HUES6 (cell line): ENCODE measurements at regions not wholly inside any gene's neighbourhood (a gene's known extent, or its start where the extent isn't known, plus 50 kb on each side); places are given as distances from the start of the nearest gene placed in this dataset.
"Not testable (repeated sequence)": the region's sequence is repeated elsewhere in the genome, so short reads cannot be mapped to it uniquely, and the experiment has no call there.

Experiments
- H3K27ac ChIP-seq: 2 replicates; pipeline ENCODE4 v1.7.0; 2013; ENCODE audit warnings: low read depth, mild to moderate bottlenecking, low read length, inconsistent platforms
- H3K27me3 ChIP-seq: 2 replicates; pipeline ENCODE4 v1.6.1; 2013; ENCODE audit warnings: low read length; ENCODE audit not compliant: control insufficient read depth, insufficient read depth
- H3K36me3 ChIP-seq: 2 replicates; pipeline ENCODE4 v1.6.1; 2013; ENCODE audit warnings: low read length; ENCODE audit not compliant: control insufficient read depth, insufficient read depth
- H3K4me1 ChIP-seq: 2 replicates; pipeline ENCODE4 v1.6.1; 2013; ENCODE audit warnings: low read length; ENCODE audit not compliant: control insufficient read depth, insufficient read depth
- H3K4me3 ChIP-seq: 2 replicates; pipeline ENCODE4 v1.5.1; 2013; ENCODE audit warnings: low read depth, low read length
- H3K9ac ChIP-seq: one replicate; pipeline ENCODE4 v1.6.1; 2013; ENCODE audit warnings: mild to moderate bottlenecking, low read length
- H3K9me3 ChIP-seq: 2 replicates; pipeline ENCODE4 v1.6.1; 2013; ENCODE audit warnings: low read depth, low read length; ENCODE audit not compliant: control insufficient read depth, insufficient read depth

GRCh38 chr16:88194397-88195268 is 188.1 kb upstream of the ZNF469 start:
- no peak overlapping the region for H3K27ac ChIP-seq
- no peak overlapping the region for H3K4me3 ChIP-seq
- H3K9ac ChIP-seq, result no peak overlapping the region
- H3K27me3 ChIP-seq, result no peaks in the 10 kb centered on the region
- H3K36me3 ChIP-seq, result no peaks in the 10 kb centered on the region
- no peaks in the 10 kb centered on the region for H3K4me1 ChIP-seq
- H3K9me3 ChIP-seq, result peaks cover 5% of the 10 kb centered on the region; the same call in 1 of the 2 replicates

- H3K27ac ChIP-seq, result no peak overlapping the region
- H3K4me1 ChIP-seq, result no peaks in the 10 kb centered on the region
- H3K9ac ChIP-seq, result no peak overlapping the region
- peaks cover 5% of the 10 kb centered on the region; the same call in 1 of the 2 replicates for H3K9me3 ChIP-seq
- no peaks in the 10 kb centered on the region for H3K36me3 ChIP-seq
- no peak overlapping the region for H3K4me3 ChIP-seq
- no peaks in the 10 kb centered on the region for H3K27me3 ChIP-seq
Observed at GRCh38 chr16:88195269-88195705, 187.5 kb upstream of the ZNF469 start.

- Histone ChIP-seq H3K9ac (no peak overlapping the region), H3K4me1 (no peaks in the 10 kb centered on the region), H3K27me3 (no peaks in the 10 kb centered on the region), H3K27ac (no peak overlapping the region), H3K9me3 (peaks cover 5% of the 10 kb centered on the region; the same call in 1 of the 2 replicates), H3K36me3 (no peaks in the 10 kb centered on the region), H3K4me3 (no peak overlapping the region)
Observed at GRCh38 chr16:88195911-88196465, 186.8 kb upstream of the ZNF469 start.

GRCh38 chr16:88196471-88197400 is 186.0 kb upstream of the ZNF469 start:
- Histone ChIP-seq H3K9ac (no peak overlapping the region), H3K9me3 (peaks cover 5% of the 10 kb centered on the region; the same call in 1 of the 2 replicates), H3K4me1 (no peaks in the 10 kb centered on the region), H3K4me3 (no peak overlapping the region), H3K27me3 (no peaks in the 10 kb centered on the region), H3K36me3 (no peaks in the 10 kb centered on the region), H3K27ac (no peak overlapping the region)

DNA sequence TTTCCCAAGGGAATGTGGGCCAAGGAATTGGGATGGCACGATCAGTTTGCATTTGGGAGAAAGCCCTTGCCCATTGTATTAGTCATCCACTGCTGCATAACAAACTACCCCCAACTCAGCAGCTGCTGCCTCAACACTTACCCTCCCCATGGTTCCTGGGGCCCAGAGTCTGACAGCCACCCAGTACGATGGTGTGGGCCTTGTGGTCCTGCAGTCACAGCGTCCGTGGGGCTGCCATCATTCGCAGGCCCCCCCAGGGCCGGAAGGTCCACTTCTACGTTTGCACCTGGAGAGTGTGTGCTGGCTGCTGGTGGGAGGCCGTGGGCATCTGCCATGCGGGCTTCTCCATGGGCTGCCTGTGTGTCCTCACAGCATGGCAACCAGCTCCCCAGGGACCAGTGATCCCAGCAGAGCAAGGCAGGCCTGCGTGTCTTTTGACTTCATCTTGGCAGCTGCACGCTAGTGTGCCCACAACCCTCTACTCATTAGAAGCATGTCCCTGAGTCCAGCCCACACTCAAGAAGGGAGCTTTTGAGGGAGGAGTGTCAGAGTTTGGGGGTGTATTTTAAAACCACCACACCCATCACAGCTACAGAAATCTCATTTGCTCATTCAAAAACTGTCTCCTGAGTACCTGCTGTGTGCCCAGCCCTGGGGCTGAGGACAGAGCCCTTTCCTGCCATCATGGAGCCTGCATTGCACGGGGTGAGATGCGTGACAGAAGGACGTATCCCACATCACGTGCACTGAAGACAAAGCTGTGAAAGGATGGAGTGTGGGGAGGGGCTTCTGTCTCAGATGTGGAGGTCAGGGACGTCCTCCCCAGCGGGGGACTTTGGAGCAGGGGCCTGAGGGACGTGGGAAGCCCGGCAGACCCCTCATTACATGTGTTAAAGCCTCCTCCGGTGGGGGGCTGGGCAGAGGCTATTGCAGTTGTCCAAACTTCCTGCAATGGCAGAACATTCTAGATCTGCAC is 185.0 kb upstream of the ZNF469 start:
- H3K27ac ChIP-seq, result no peak overlapping the region
- H3K27me3 ChIP-seq, result no peaks in the 10 kb centered on the region
- H3K4me3 ChIP-seq, result no peak overlapping the region
- H3K9ac ChIP-seq, result no peak overlapping the region
- no peaks in the 10 kb centered on the region for H3K4me1 ChIP-seq
- peaks cover under 1% of the 10 kb centered on the region; the same call in 1 of the 2 replicates for H3K9me3 ChIP-seq
- no peaks in the 10 kb centered on the region for H3K36me3 ChIP-seq

- not testable (repeated sequence) for H3K9ac ChIP-seq, H3K9me3 ChIP-seq, H3K36me3 ChIP-seq, H3K27ac ChIP-seq, H3K4me1 ChIP-seq, H3K27me3 ChIP-seq, H3K4me3 ChIP-seq
Observed at GRCh38 chr16:88198457-88199295, 184.1 kb upstream of the ZNF469 start.

GRCh38 chr16:88199296-88200153 is 183.2 kb upstream of the ZNF469 start:
- not testable (repeated sequence) for H3K36me3 ChIP-seq, H3K4me3 ChIP-seq, H3K4me1 ChIP-seq, H3K9ac ChIP-seq, H3K27ac ChIP-seq, H3K27me3 ChIP-seq, H3K9me3 ChIP-seq

- H3K9ac ChIP-seq, H3K4me1 ChIP-seq, H3K9me3 ChIP-seq, H3K27me3 ChIP-seq, H3K27ac ChIP-seq, H3K4me3 ChIP-seq, H3K36me3 ChIP-seq: not testable (repeated sequence)
Observed at GRCh38 chr16:88200154-88200895, 182.4 kb upstream of the ZNF469 start.

DNA sequence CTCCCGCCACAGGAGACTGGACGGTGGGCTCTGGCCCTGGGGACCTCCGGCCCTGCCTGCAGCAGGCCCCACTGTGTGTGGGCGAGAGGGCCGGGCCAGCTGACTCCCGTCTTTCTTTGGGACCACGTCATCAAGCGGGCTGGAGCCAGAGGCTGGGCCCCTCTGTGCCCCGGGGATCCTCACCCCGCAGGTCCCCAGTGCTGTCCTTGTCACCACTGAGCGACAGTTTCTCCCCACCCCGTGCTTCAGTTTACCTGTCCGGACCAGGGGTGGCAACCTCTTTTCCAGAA is 181.9 kb upstream of the ZNF469 start:
- Histone ChIP-seq H3K36me3 (no peaks in the 10 kb centered on the region), H3K4me3 (no peak overlapping the region), H3K9ac (no peak overlapping the region), H3K27ac (no peak overlapping the region), H3K27me3 (no peaks in the 10 kb centered on the region), H3K9me3 (no peaks in the 10 kb centered on the region), H3K4me1 (no peaks in the 10 kb centered on the region)
